ENCODE measurements at regions not wholly inside any gene's neighbourhood (a gene's known extent, or its start where the extent isn't known, plus 50 kb on each side); places are given as distances from the start of the nearest gene placed in this dataset.

- Histone ChIP-seq H3K4me1 (ENCODE audit: insufficient read depth, insufficient read length) (no peaks in the 10 kb centered on the region), H3K27me3 (ENCODE audit: insufficient read depth, insufficient read length) (no peaks in the 10 kb centered on the region), H3K36me3 (ENCODE audit: insufficient read depth, insufficient read length, low read length) (no peaks in the 10 kb centered on the region), H3K9me3 (ENCODE audit: insufficient read depth, low read length) (peaks cover 25% of the 10 kb centered on the region; the same call in 1 of the 2 replicates), H3K4me3 (ENCODE audit: insufficient read length, low read depth) (no peak overlapping the region), H3K9ac (ENCODE audit: insufficient read length, low read depth) (no peak overlapping the region)
- TF ChIP-seq ZNF274 (IDR thresholded peaks at IDR 0.05; ENCODE audit: low read depth, low read length) (no peak), YY1 (IDR thresholded peaks at IDR 0.05; ENCODE audit: insufficient read depth, insufficient read length) (no peak), SUZ12 (IDR thresholded peaks at IDR 0.05; ENCODE audit: extremely low read depth, insufficient read depth, insufficient read length) (no peak)
- DNase-seq (ENCODE audit: low read depth, low spot score), result no peak
These were observed 90.8 kb downstream of the UQCRFS1 start for GRCh38 chr19:29122185-29122584.

- Histone ChIP-seq H3K27me3 (ENCODE audit: insufficient read depth, insufficient read length) (no peaks in the 10 kb centered on the region), H3K36me3 (ENCODE audit: insufficient read depth, insufficient read length, low read length) (no peaks in the 10 kb centered on the region), H3K9ac (ENCODE audit: insufficient read length, low read depth) (no peak overlapping the region), H3K4me3 (ENCODE audit: insufficient read length, low read depth) (no peak overlapping the region), H3K9me3 (ENCODE audit: insufficient read depth, low read length) (peaks cover 25% of the 10 kb centered on the region; the same call in 1 of the 2 replicates), H3K4me1 (ENCODE audit: insufficient read depth, insufficient read length) (no peaks in the 10 kb centered on the region)
- DNase-seq (ENCODE audit: low read depth, low spot score), result peak; percentile 36
- TF ChIP-seq YY1 (IDR thresholded peaks at IDR 0.05; ENCODE audit: insufficient read depth, insufficient read length), result no peak
- no peak for TF ChIP-seq ZNF274 (IDR thresholded peaks at IDR 0.05; ENCODE audit: low read depth, low read length)
- TF ChIP-seq SUZ12 (IDR thresholded peaks at IDR 0.05; ENCODE audit: extremely low read depth, insufficient read depth, insufficient read length), result no peak
These were observed 91.3 kb downstream of the UQCRFS1 start for GRCh38 chr19:29121684-29122083.

DNA sequence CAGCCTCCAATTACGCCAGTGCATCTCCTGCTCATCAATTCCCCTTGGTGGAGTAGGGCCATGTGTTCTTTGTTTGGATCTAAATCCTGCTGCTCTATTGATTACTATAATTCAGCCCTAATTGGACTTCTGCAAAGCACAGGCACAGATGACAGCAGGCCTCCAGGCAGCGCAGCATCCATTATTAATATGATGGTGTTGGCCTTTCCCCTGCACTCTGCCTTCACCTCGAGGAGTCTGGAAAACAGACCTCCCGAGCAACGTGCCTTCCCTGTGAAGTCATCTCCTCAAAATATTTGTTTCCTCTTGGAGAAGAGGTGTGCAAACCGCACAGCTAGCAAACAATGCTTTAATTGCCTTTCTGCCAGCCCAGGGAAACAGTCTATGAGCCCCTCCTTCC, 92.5 kb downstream of the UQCRFS1 start:
- no peak overlapping the region for H3K9ac ChIP-seq (ENCODE audit: insufficient read length, low read depth)
- H3K27me3 ChIP-seq (ENCODE audit: insufficient read depth, insufficient read length), result no peaks in the 10 kb centered on the region
- no peak for DNase-seq (ENCODE audit: low read depth, low spot score)
- H3K4me3 ChIP-seq (ENCODE audit: insufficient read length, low read depth), result no peak overlapping the region
- H3K4me1 ChIP-seq (ENCODE audit: insufficient read depth, insufficient read length), result no peaks in the 10 kb centered on the region
- H3K9me3 ChIP-seq (ENCODE audit: insufficient read depth, low read length), result peaks cover 19% of the 10 kb centered on the region; the same call in 1 of the 2 replicates
- no peak for TF ChIP-seq ZNF274 (IDR thresholded peaks at IDR 0.05; ENCODE audit: low read depth, low read length)
- TF ChIP-seq YY1 (IDR thresholded peaks at IDR 0.05; ENCODE audit: insufficient read depth, insufficient read length), result no peak
- TF ChIP-seq SUZ12 (IDR thresholded peaks at IDR 0.05; ENCODE audit: extremely low read depth, insufficient read depth, insufficient read length), result no peak
- no peaks in the 10 kb centered on the region for H3K36me3 ChIP-seq (ENCODE audit: insufficient read depth, insufficient read length, low read length)

GRCh38 chr19:29119590-29119989, 93.4 kb downstream of the UQCRFS1 start:
- H3K9ac ChIP-seq (ENCODE audit: insufficient read length, low read depth), result no peak overlapping the region
- H3K9me3 ChIP-seq (ENCODE audit: insufficient read depth, low read length), result peaks cover 12% of the 10 kb centered on the region; the same call in 1 of the 2 replicates
- no peaks in the 10 kb centered on the region for H3K36me3 ChIP-seq (ENCODE audit: insufficient read depth, insufficient read length, low read length)
- TF ChIP-seq SUZ12 (IDR thresholded peaks at IDR 0.05; ENCODE audit: extremely low read depth, insufficient read depth, insufficient read length), result no peak
- no peak for TF ChIP-seq ZNF274 (IDR thresholded peaks at IDR 0.05; ENCODE audit: low read depth, low read length)
- no peak for TF ChIP-seq YY1 (IDR thresholded peaks at IDR 0.05; ENCODE audit: insufficient read depth, insufficient read length)
- no peak overlapping the region for H3K4me3 ChIP-seq (ENCODE audit: insufficient read length, low read depth)
- no peaks in the 10 kb centered on the region for H3K4me1 ChIP-seq (ENCODE audit: insufficient read depth, insufficient read length)
- DNase-seq (ENCODE audit: low read depth, low spot score), result peak; percentile 30
- H3K27me3 ChIP-seq (ENCODE audit: insufficient read depth, insufficient read length), result no peaks in the 10 kb centered on the region

DNA sequence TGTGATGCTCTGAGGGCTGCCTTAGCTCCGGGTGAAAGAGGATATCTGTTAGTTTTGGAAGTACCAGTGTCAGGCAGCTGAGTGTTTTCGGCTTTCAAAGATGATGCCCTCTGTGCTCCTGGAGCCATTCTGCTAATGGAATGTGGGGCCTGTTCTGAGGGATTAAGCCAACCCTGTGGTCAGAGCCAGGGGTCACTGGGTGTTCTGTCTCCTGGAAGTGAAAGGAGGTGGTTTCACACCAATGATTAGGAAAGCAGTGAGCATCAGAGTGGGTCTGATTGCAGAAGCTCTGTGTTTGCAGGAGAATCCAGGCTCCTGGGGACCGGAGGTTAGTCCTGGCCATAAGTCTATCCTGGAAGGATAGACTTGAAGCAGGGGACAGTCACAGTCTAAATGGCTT, 94.6 kb downstream of the UQCRFS1 start:
- no peak for DNase-seq (ENCODE audit: low read depth, low spot score)
- H3K36me3 ChIP-seq (ENCODE audit: insufficient read depth, insufficient read length, low read length), result no peaks in the 10 kb centered on the region
- H3K4me1 ChIP-seq (ENCODE audit: insufficient read depth, insufficient read length), result no peaks in the 10 kb centered on the region
- no peak overlapping the region for H3K9ac ChIP-seq (ENCODE audit: insufficient read length, low read depth)
- H3K27me3 ChIP-seq (ENCODE audit: insufficient read depth, insufficient read length), result no peaks in the 10 kb centered on the region
- H3K9me3 ChIP-seq (ENCODE audit: insufficient read depth, low read length), result peaks cover 4% of the 10 kb centered on the region; the same call in 1 of the 2 replicates
- TF ChIP-seq YY1 (IDR thresholded peaks at IDR 0.05; ENCODE audit: insufficient read depth, insufficient read length), result no peak
- no peak for TF ChIP-seq ZNF274 (IDR thresholded peaks at IDR 0.05; ENCODE audit: low read depth, low read length)
- TF ChIP-seq SUZ12 (IDR thresholded peaks at IDR 0.05; ENCODE audit: extremely low read depth, insufficient read depth, insufficient read length), result no peak
- no peak overlapping the region for H3K4me3 ChIP-seq (ENCODE audit: insufficient read length, low read depth)

DNA sequence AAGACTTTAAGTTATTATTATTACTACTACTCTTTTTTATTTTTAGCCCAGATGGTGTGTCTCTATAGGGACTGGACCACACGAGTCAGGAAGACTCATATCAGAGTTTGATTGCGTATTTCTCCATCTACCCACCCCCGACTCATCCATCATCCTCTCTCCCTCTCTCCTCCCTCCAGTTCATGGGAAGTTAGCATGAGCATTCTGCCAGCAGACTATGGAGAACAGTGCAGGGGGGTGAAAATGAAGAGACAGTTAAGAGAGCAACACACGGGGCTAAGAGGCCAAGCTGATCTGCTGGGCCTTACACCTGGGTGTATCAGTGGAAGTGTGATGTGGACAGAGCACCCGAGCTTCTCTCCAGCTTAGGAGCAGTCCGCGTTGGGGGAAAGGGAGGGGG, 95.0 kb downstream of the UQCRFS1 start:
- Histone ChIP-seq H3K36me3 (ENCODE audit: insufficient read depth, insufficient read length, low read length) (no peaks in the 10 kb centered on the region), H3K4me3 (ENCODE audit: insufficient read length, low read depth) (no peak overlapping the region), H3K9me3 (ENCODE audit: insufficient read depth, low read length) (peaks cover 3% of the 10 kb centered on the region; the same call in 1 of the 2 replicates), H3K27me3 (ENCODE audit: insufficient read depth, insufficient read length) (no peaks in the 10 kb centered on the region), H3K4me1 (ENCODE audit: insufficient read depth, insufficient read length) (no peaks in the 10 kb centered on the region), H3K9ac (ENCODE audit: insufficient read length, low read depth) (no peak overlapping the region)
- DNase-seq (ENCODE audit: low read depth, low spot score), result no peak
- no peak for TF ChIP-seq YY1 (IDR thresholded peaks at IDR 0.05; ENCODE audit: insufficient read depth, insufficient read length)
- TF ChIP-seq SUZ12 (IDR thresholded peaks at IDR 0.05; ENCODE audit: extremely low read depth, insufficient read depth, insufficient read length), result no peak
- TF ChIP-seq ZNF274 (IDR thresholded peaks at IDR 0.05; ENCODE audit: low read depth, low read length), result no peak

GRCh38 chr19:29115181-29115580, 97.8 kb downstream of the UQCRFS1 start:
- Histone ChIP-seq H3K36me3 (ENCODE audit: insufficient read depth, insufficient read length, low read length) (no peaks in the 10 kb centered on the region), H3K4me1 (ENCODE audit: insufficient read depth, insufficient read length) (no peaks in the 10 kb centered on the region), H3K27me3 (ENCODE audit: insufficient read depth, insufficient read length) (no peaks in the 10 kb centered on the region), H3K9ac (ENCODE audit: insufficient read length, low read depth) (no peak overlapping the region), H3K9me3 (ENCODE audit: insufficient read depth, low read length) (no peaks in the 10 kb centered on the region; the same call in 1 of the 2 replicates), H3K4me3 (ENCODE audit: insufficient read length, low read depth) (no peak overlapping the region)
- DNase-seq (ENCODE audit: low read depth, low spot score), result no peak
- TF ChIP-seq YY1 (IDR thresholded peaks at IDR 0.05; ENCODE audit: insufficient read depth, insufficient read length) (no peak), ZNF274 (IDR thresholded peaks at IDR 0.05; ENCODE audit: low read depth, low read length) (no peak), SUZ12 (IDR thresholded peaks at IDR 0.05; ENCODE audit: extremely low read depth, insufficient read depth, insufficient read length) (no peak)

Measured in NT2/D1 (cell line).